D341Med (cell line): ENCODE measurements at regions not wholly inside any gene's neighbourhood (a gene's known extent, or its start where the extent isn't known, plus 50 kb on each side); places are given as distances from the start of the nearest gene placed in this dataset.
"Not testable (repeated sequence)": the region's sequence is repeated elsewhere in the genome, so short reads cannot be mapped to it uniquely, and the experiment has no call there.

Experiments
- DNase-seq: peaks from one replicate; pipeline ENCODE4 v3.0.0; 2012; ENCODE audit warnings: low spot score

DNA sequence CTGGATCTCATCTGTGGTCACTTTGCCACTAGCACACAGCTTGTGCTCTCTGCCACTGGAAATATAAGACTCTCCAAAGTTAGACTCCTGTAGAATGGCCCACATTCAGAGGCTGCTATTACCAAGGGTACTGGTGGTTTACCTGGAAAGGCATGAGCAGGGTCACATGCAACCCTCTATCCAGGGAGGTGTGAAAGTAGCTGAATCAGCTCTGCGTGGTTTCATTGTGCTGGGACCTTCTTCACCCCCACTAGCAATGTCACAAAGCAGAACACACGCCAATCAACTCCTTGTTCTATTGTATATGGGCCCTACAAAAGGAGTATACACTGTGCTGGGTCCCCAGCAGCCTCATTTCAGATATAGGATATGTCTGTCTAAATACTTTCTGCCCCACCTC, 353.6 kb upstream of the AUTS2 start:
- no peak for DNase-seq

GRCh38 chr7:69245646-69246045, 352.6 kb upstream of the AUTS2 start:
- DNase-seq, result no peak

GRCh38 chr7:69246758-69247157, 351.5 kb upstream of the AUTS2 start:
- no peak for DNase-seq

- not testable (repeated sequence) for DNase-seq
These were observed 349.9 kb upstream of the AUTS2 start for GRCh38 chr7:69248382-69248828.

- DNase-seq, result no peak
These were observed 347.3 kb upstream of the AUTS2 start for GRCh38 chr7:69250958-69251357.

DNA sequence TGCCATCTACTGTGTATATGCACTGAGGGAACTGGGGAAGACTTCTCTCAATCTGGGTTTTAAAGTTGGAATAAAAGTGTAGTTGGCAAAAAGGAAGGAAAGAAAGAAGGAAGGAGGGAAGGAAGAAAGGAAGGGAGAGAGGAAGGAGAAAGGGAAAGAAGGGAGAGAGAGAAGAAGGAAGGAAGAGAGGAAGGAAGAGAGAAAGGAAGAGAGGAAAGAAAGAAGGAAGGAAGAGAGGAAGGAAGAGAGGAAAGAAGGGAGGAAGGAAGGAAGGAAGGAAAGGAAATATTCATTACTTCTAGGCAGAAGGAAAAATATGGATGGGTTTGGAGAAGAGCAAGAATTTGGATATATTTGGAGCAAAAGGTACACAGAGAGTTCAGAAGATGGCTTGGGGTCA, 343.6 kb upstream of the AUTS2 start:
- no peak for DNase-seq

DNA sequence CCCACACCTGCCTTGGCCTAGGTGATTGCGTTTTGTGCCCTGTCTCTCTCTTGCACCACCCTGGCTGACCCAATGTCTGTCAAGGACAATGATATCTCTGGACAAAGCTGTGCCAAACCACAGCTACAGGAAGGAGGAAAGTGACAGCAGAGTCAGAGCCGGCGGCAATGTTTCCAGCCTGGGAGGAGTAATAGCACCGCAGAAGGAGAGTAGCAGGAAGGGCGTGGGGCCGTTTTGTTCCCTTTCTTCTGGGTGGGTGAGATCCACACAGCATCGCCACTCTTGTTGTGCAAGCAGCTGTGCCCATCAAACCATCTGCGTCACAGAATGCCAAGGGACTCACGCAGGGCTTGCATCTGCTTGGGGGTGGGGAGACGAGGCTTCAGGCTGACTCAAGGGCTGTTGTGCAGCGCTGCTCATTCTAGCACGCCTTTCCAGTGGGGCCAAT, 341.6 kb upstream of the AUTS2 start:
- no peak for DNase-seq

DNA sequence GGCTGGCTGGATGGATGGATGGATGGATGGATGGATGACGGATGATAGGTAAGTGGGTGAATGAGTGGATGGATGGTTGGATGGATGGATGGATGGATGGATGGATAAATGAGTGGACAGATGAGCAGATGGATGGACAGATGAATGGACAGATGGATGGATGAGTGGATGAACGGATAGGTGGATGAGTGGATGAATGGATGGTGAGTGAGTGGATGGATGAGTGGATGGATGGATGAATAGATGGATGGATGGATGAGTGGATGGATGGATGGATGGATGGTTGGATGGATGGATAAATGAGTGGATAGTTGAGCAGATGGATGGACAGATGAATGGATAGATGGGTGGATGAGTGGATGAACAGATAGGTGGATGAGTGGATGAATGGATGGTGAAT, 340.7 kb upstream of the AUTS2 start:
- DNase-seq, result no peak

GRCh38 chr7:69259445-69259844, 338.8 kb upstream of the AUTS2 start:
- no peak for DNase-seq

- DNase-seq, result no peak
These were observed 338.3 kb upstream of the AUTS2 start for GRCh38 chr7:69260023-69260422.

DNA sequence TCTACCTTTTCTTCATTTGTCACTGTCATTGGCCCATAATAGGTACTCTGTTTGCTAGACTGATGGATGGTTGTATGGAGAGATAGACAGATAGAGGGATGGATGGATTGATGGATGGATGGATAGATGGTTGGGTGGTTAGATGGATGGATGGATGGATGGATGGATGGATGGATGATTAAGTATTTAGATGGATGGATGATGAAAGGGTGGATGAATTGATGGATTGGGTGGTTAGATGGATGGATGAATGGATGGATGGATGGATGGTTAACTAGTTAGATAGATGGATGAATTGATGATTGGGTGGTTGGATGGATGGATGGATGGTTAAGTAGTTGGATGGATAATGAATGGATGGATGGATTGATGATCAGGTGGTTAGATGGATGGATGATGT, 334.7 kb upstream of the AUTS2 start:
- no peak for DNase-seq

DNA sequence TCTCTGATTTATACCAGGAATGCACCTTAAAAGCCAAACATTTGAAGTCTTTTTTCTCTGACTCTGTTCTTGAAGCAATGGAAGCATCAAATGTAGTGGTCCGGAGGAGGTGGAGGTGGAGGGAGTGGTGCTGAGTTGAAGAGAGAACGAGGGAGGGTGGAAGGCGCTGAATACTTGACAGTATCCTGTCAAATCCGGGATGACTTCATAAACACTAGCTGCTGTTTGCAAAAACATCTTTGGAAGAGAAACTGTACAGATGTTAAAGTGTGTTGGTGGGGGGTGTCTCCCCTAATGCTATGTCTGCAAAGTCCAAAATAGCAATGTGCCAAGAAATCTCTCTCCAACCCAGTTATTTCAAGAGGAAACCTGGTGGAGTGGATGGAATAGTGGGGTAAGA, 328.5 kb upstream of the AUTS2 start:
- no peak for DNase-seq

DNA sequence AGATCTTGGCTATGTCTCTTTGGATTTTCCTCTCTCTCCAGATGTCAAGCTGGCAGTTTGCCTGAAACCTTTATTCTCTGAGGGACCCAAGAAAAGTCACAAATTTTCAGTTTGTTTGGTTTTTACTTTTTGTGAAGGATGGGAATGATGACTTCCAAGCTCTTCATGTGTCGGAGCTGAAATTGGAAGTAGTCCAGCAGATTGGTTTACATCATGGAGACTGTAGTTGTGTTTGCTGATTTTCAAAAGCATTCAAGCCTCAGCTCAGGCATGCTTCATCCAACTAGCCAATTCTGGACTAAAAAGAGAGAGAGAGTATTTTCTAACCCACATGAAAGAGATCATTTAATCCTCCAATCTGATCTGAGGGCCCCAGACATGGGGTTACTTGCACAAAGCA, 326.2 kb upstream of the AUTS2 start:
- DNase-seq, result no peak

GRCh38 chr7:69276011-69276729, 322.1 kb upstream of the AUTS2 start:
- no peak for DNase-seq

- DNase-seq, result no peak
These were observed 320.9 kb upstream of the AUTS2 start for GRCh38 chr7:69277366-69277765.

DNA sequence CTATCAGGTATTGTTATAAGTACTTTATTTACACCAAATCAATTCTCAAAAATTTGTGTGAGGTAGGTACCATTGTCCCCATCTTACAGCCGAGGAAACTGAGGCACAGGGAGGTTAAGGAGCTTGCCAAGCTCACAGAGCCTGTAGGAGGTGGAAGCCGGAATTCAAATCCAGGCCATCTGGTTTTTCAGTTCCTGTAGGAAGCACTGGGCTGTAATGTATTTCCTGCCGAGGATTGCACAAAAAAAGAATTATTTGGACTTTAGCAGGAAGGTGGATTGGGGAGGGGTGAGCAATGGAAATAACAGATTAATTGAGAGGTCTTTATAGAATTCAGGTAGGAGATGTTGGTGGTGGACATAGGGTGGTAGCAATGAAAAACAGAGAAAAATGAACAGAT, 315.3 kb upstream of the AUTS2 start:
- no peak for DNase-seq

DNA sequence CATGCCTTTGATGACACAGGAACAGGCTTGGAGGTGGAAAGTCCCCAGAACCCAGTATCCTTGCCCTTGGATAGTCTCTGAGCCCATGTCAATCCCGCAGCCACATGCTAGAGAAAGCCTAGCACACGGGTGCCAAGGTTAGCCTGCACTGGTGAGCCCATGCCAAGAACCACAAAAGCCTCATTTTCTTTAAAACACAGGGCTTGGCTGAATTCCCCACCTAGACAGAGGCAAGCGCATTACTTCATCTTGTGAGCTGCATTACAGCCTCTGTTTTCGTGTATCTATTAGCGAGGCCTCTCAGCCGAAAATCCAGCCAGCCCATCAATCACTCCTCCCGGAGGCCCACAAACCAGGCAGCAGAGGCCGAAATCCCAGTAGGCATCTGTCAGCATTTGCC, 314.9 kb upstream of the AUTS2 start:
- DNase-seq, result peak; percentile 43

DNA sequence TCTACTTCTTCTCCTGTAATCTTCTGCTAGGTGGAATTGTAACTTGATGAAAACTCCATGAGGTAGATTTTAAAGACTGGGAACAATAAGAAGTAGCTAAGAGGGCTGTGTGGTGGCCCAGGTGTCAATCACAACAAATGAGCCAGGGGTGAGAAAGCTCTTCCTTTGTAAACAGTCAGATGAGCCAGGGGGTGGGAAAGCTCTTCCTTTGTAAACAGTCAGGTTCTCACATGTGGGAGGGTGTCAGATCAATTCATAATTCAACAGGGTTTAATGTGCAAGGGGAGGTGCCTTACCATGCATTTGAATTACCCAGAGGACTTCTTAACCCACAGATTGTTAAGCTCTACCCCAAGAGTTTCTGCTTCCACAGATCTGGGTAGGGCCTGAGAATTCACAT, 312.4 kb upstream of the AUTS2 start:
- DNase-seq, result no peak

DNA sequence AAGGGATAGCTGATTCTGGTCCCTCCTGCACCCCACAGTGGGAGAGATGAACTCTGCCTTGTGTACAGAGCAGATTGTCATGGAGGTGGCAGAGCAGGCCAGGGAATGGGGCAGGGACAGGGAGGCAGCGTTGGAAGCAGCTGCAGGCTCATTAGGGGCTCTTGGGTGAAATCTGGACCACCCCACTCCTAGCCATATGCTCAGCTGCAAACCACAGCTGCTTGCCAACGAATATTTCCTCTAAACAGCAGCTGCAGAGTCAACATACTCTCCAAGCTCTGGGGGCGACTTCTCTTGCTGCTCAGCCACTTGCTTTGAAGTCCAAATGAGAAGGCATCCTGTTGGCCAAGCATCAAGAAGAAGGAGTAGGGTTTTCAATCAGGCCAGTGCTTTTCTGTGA, 302.3 kb upstream of the AUTS2 start:
- DNase-seq, result no peak

DNA sequence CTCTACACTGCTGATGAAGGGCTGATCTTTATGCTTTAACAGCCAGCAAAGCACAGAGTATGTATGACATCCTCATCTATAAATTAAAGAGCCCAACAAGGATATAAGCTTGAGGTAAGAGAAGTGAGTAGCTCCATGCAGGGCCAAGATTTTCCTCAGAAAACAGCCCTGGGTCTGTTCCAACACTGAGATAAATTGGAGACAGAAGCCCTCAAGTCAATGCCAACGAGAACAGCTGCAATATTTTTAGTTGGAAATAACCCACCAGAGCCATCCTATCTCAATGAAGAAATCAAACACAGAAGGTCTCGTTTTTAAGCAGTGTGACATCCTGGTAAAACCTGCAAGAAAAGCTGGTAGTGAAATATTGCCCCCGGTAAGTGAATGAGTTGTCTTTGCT, 297.0 kb upstream of the AUTS2 start:
- DNase-seq, result no peak

DNA sequence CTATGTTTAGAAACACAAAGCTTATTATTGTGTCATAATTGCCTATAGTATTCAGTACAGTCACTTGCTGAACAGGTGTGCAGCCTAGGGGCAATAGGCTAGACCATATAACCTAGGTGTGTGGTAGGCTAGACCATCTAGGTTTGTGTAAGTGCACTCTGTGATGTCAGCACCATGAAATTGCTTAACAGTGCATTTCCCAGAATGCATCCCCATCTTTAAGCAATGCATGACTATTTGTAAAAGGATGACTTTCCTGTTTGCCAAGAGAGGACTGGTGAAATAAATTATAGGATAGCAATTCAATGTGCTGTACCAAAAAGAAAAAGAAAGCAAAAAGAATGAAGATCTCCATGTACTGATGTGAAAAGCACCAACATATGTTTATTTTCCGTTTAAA, 288.7 kb upstream of the AUTS2 start:
- DNase-seq, result no peak

- no peak for DNase-seq
These were observed 286.8 kb upstream of the AUTS2 start for GRCh38 chr7:69311489-69311888.

- not testable (repeated sequence) for DNase-seq
These were observed 284.4 kb upstream of the AUTS2 start for GRCh38 chr7:69313852-69314251.

GRCh38 chr7:69318794-69319193, 279.5 kb upstream of the AUTS2 start:
- DNase-seq, result peak; percentile 75
